GM21381 (cell line): ENCODE measurements at regions not wholly inside any gene's neighbourhood (a gene's known extent, or its start where the extent isn't known, plus 50 kb on each side); places are given as distances from the start of the nearest gene placed in this dataset.
"Not testable (repeated sequence)": the region's sequence is repeated elsewhere in the genome, so short reads cannot be mapped to it uniquely, and the experiment has no call there.

Experiments used
- ATAC-seq: cut with Tn5 transposase; IDR thresholded peaks from one replicate; pipeline ENCODE4 v1.9.1; 2021; ENCODE audit warnings: mild to moderate bottlenecking, moderate library complexity; ENCODE audit not compliant: unreplicated experiment

DNA sequence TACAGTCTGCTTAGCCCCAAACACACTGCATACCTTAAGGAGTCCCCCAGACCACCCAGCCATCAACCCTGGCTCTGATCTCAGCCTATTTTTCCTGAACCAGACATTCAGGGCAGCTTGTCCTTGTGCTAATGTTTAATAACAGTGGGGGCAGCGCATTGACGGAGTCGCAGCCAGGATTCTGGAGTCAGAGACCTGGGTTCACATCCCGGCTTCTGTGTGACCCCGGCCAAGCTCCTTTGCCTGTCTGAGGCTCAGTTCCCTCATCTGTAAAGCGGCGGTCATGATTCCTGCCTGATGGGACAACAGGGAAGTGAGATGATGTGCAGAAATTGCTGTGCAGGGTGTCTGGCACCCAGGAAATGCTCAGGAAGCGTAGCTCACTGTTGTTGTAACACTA is 63.1 kb downstream of the MATN1 start:
- no peak for ATAC-seq

DNA sequence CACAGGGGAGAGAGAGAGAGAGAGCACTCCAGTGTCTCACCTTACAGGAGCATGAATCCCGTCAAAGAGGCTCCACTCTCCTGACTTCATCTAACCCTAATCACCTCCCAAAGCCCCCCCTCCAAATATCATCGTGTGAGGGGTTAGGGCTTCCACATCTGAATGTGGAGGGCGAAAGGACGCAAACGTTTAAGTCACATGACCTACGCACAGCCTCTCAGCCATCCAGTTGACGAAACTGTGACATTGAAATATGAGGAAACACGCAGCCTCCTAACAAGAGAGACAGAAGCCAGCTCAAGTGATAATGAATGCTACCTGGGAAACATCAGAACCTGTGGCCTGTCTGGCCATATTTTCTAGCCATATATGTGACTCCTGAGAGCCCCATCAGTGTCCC is 63.7 kb downstream of the MATN1 start:
- no peak for ATAC-seq

DNA sequence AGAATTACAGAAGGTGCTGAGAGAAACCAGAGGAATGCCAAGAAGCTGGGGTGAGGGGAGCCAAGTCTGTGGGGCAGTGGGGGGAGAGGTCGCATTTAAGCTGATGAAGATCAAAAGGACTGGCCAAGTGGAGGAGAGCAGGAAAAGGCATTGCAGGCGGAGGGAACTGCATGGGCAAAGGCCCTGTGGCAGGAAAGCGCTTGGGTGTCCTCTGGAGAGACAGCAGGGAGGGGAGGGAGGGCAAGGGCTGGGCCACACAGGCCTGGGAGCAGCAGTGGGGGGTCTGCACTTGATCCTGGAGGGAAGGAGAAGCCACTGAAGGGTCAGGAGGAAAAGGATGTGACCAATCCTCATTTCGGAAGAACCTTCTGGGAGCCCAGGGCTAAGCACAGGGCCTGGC is 65.0 kb downstream of the MATN1 start:
- not testable (repeated sequence) for ATAC-seq

DNA sequence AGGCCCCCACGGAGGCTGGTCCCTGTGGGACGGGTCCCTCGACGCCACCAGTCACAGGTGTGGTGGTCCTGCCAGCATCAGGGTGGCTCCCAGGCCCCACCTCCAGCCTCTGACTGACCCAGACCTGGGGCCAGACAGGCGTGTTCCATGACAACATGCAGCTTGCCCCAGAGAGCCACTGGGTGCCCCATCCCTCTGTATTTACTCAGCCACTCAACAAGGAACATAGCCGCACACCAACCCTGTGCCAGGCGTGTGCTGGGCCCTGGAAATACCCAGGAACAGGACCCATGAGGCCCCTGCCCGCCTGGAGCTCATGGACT is 65.4 kb downstream of the MATN1 start:
- ATAC-seq, result no peak

DNA sequence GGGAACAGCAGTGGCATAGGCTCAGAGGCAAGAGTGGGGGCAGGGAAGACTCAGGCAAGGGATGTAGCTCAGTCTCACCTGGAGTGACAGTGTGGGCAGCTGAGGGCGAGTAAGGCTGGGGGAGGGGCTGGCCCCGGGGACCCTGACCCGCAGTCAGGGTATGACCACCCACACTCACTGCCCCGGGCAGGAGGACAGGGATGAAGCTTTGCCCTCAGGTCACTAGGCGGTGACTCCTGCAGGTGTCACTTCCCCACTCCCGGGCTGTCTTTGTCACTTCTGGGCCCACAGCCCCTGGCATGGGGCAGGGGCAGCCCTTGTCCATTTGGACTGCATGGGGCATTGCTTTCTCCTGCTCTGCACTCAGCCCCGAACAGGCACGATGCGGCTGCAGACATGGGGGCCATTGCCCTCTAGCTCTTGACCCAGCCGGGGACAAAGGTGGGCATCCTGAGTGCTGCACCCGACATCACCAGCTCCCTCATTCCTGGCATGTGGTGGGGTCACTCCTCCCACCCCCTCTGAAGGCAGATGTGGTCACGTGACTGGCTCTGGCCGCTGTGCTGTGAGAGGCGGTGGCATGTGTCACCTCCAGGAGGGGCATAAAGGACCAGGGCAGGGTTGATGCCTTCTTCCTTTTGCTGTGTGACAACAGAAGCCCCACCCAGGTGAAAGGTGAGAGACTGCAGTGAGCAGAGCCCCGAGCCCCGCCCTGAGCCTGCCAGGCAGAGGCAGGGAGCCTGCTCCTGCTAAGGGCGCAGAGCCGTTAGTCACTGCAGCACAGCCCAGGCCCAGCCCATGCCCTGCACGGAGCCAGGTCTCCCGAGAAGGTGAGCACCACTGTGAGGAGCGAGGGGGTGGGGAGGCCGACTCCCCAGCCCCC is 66.0 kb downstream of the MATN1 start:
- ATAC-seq, result no peak

DNA sequence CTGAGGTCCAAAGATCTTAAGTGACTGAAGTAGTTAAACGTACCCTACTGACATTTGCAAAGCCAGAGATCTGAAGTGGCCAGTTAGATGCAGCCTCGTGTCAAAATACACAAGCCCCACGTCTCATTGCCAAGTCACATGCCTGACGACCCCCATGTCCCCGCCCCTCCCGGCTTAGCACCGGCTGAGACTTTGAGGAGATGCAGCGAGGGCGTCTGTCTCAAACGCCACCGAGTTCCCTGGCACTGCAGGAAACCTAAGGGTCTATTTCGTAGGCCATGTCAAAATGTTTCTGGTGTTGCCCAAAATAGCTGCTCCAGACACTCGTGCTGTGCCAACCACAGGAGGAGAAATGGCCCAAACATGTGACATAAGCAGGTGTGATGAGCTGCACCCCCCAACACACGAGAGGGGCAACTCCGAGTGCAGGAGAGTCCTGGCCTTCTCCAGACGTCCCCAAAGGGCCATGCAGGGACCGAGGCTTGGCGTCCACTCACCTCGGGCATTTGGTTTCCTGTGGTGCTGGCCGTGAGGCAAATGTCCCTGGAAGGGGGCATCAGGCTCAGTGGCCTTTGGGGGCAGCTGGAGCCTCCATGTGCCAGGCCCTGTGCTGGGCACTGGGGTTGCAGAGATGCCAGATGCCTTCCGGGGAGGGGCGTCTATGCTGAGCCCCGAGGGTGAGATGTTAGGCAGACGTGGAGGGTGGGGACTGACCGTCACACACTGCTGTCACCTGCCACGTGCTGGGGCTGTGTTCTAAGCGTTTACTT is 67.0 kb downstream of the MATN1 start:
- ATAC-seq, result no peak

DNA sequence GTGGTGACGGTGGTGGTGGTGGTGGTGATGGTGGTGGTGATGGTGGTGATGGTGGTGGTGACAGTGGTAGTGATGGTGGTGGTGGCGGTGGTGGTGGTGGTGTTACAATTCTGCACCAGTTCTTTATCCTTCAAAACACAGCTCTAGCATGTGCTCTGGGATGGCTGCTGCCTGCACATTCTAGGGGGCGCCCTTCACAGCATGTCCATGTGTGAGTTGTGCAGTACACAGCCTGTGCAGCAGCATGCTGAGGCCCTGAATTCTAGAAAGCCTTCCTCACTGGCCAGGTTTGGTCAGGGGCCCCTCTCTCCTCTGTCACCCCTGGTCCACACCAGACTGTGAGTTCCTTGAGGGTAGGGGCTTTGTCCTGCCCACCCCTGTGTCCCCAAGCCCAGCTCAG is 67.7 kb downstream of the MATN1 start:
- ATAC-seq, result no peak

DNA sequence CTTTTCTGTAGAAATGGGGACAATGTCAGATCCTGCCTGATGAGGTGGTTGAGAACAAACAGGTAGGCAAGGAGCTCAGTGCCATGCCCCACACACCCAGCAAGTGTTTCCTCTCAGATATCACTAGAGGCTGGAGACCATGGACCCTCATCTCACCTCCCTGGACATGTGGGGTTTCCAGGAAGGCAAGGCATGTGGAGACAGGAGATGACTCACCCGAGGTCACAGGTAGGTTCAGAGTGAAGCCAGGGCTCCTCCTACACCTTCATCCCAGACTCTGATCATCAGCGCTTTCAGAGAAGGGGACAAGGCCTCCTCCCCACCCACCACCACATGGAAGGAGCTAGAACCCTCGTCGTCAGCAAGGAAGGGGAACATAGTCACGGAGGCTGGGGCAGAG is 69.2 kb downstream of the MATN1 start:
- no peak for ATAC-seq

DNA sequence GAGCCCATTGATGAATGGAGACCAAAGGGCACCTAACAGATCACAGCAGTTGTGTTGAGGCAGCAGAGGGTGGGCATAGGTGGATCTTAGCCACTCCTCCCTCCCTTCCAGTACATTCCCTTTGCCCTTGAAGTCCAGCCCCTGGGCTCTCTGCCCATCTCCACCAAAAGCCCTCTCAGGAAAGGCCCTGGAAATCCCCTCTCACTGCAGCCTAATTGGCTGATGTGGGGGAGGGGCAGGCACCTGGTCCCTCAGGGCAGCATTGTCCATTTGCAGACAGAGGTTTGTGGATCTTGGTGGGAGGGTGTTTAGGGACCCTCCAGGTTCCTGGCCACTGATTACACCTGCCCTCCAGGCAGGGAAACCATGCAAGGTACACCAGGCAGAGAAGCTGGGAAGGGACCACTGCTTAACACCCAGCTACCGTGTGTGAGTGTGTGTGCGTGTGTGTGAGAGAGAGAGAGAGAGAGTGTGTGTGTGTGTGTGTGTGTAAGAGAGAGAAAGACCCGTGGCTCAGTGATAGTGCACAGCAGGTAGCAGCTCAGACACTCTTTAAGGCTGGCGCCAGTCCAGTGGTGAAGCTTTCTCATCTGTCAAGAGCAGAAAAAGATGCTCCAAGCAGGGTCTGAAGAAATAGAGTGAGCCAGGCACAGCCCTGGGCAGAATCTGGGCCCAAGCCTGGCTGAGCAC is 71.1 kb downstream of the MATN1 start:
- ATAC-seq, result no peak

DNA sequence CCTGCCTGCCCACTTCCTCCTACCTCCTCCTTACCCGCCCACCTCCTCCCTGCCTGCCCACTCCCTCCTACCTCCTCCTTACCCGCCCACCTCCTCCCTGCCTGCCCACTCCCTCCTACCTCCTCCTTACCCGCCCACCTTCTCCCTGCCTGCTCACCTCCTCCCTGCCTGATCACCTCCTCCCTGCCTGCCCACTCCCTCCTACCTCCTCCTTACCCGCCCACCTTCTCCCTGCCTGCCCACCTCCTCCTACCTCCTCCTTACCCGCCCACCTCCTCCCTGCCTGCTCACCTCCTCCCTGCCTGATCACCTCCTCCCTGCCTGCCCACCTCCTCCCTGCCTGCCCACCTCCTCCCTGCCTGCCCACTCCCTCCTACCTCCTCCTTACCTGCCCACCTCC is 72.0 kb downstream of the MATN1 start:
- not testable (repeated sequence) for ATAC-seq

DNA sequence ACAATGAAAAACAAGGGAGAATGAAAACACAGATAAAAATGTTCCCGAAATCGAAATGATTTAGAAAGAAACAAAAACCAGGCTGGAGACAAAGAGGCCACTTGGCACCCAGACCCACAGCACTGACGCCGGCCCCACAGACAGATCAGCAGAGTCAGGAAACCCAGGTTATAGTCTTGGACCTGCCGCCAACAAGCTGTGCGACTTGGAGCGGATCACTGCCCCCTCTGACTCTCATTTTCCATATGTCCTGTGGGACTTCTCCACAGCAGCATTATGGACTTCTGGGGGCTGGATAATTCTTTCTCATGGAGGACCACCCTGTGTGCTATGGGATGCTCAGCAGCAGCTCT is 72.4 kb downstream of the MATN1 start:
- ATAC-seq, result no peak

DNA sequence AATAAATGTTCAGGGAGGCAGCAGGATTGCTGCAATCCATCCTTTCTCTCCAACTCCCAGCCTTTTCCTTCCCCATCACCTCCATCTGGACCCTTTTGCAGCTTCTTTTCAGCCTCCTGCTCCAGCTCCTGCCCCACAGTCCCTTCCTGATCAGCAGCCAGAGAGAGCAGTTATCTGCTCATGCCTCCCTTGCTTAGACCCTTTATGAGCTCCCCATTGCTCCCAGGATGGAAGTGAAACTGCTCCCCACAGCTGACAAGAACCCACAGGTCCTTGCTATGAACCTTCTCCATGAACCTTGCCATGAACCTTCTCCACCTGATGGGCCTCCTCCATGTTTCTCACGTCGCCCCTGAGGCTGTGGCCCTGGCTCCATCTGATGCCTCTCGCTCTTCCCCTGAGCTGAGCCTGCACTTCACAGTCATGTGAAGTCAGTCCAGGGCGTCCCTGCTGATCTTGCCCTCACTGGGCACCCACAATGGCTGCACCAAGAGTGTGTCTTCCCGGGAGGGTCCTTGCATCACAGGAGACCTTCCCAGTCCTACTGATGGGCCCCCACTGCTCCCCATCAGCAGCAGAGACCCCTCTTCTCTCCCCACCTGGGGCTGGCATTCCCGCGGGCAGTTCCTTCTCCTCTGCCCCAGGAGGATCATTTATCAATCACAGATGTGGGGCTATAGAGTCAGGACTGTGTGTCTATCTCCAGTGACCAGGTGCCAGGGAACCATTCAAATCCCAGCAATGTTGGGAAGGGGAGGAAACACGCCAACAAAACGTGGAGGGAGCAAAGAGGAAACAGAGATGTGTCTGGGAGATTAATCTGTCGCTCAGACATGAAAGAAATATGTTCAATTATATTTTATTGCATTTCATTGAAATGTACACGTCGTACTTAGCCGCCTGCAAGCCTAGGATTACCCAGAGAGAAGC is 73.1 kb downstream of the MATN1 start:
- no peak for ATAC-seq

DNA sequence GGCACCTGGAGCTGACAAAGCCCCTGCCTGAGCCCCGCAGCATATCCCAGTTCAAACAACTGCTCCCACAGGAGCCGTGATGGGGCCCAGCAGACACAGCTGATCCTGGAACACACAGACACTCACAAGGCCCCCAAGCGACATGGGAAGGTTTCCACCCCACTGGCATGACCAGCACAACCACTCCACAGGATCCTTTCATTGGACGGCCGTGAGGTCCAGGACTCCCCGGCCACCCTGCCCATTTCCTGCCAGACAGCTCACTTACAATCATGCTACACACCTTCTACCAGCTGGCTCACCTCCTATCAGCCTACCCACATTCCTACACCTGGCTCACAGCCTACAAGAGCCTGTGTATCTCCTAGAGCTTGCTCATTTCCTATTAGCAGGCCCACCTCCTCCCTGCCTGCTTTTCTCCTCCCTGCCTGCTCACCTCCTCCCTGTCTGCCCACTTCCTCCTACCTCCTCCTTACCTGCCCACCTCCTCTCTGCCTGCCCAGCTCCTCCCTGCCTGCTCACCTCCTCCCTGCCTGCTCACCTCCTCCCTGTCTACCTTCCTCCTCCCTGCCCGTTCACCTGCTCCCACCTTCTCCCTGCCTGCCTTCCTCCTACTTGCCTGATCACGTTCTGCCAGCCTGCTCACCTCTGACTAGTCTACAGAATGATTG is 73.9 kb downstream of the MATN1 start:
- ATAC-seq, result no peak

DNA sequence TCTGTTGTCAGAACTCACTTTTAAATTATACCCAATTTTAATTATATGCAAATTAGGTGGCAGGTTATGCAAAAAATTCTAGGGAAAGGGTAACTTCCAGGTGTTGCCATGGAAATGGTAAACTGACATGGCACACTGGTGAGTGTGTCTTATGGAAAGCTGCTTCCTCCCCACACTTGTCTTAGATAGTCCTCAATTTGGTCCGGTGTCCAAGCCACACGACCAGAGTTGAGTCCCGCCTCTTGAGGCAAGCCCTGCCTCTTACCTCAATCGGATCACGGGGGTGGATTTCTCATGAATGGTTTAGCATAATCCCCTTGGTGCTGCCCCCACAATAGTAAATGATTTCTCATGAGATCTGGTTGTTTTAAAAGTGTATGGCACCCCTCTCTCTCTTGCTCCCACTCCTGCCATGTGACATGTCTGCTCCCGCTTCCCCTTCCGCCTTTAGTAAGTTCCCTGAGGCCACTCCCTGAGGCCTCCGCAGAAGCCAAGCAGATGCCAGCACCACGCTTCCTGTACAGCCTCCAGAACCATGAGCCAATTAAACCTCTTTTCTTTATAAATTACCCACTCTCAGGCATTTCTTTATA is 74.9 kb downstream of the MATN1 start:
- no peak for ATAC-seq

DNA sequence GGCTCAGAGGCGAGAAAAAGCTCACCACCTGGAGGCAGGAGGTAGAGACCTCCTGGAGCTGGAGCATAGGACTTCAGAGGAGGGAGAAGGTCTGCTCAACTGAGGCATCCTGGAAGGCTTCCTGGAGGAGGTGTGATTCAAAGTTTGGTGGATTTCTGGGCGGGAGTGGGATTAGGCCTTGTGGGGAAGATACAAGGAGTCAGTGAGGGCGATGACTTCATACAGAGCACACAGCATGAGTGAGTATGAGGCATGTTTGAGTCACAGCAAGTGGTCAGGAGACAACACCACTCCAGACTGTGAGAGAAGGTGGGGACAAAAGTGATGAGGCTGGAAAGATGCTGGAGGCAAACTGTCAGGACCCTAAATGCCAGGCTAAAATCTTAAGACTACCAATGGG is 77.6 kb downstream of the MATN1 start:
- ATAC-seq, result no peak

DNA sequence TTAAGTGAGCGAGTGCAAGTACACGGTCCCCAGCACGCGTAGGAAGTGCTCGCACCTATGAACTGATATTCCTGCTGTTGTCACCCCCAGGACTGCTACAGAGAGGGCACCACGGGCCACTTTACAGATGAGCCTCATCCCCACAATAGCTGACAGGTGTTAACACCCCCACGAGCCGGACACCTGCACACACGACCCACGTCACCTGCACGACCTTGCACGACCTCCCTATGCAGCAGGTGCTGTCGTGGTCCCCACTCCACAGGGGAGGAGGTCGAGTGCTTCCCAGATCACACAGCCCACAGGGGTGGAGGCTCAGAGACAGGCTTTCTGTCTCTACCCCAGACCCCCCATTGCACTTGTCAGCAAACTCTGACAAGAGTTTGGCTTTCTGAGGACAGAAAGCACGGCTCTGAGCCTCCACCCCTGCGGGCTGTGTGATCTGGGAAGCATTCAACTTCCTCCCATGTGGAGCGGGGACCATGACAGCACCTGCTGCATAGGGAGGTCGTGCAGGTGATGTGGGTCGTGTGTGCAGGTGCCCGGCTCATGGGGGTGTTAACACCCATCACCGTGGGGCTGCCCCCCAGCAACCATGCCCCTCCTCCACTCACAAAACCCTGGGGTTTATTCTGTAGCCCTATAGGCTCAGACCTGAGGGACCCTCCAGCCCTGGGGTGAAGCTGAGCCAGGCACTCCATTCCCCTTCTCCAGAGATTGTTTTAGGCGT is 80.8 kb downstream of the MATN1 start:
- ATAC-seq, result no peak

DNA sequence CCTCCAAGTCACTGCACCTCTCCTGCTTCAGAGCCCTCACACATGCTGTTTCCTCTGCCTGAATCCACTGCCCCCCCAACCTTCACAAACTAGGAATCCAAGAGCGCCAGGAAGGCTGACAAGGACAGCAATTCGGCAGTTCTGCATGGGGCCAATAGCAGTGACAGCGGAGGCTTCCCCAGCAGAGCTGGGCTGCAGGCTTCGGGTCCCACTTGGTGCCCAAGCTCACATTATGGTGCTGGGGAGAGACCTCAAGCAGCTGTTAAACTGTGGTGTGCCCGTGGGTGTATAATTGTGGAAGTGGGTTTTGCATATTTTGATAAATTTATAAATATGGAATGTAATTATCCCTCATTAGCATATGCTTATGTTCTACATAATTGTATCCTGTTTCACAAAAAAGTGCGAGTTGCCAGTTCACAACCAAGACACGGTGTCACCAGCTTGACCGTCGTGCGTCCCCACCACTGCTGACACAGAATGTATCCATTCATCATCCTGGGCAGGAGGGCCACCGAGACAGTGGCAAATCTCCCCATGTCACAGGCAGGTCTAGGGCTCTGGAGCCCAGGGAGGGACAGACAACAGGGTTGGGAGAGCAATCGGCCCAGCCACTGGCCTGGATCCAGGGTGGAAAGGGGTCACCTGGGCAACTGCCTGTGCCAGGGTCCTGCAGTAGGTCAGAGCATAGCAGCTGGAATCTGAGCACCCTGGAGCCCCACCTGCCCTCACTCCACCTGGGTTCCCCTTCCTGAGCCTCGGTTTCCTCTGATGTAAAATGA is 81.6 kb downstream of the MATN1 start:
- ATAC-seq, result no peak

DNA sequence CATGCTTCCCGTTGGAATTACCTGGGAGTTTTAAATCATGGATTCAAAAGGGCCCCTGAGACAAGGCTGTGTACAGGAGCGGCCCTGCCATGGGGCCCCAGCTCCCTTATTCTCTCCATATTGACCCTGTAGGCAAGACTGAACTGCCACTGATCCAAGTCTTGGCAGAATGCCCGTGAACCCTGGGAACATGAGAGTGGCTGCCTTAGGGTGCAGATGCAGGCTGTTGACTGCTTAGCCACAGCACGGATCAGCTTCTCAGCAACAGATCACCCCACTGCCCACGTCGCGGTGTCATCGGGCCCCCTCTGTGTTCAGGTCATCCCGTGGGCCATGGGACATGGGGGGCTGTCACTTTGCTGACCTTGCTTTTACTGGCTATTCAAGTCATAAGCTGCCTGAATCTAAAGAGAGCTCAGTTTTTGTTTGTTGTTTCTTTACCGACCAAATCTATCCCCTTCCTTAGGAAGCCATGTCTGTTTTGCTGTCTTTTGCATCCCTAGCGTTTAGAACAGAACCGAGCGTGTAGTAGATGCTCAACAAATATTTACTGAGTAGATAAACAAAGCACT is 83.4 kb downstream of the MATN1 start:
- no peak for ATAC-seq
